Right lobe of liver (tissue), 6 donors: ENCODE measurements at regions not wholly inside any gene's neighbourhood (a gene's known extent, or its start where the extent isn't known, plus 50 kb on each side); places are given as distances from the start of the nearest gene placed in this dataset.

Source experiments
- ATAC-seq, 4 donors: fragments of 200-7000 bp; cut with Tn5 transposase; one replicate each; pipeline ENCODE4 v1.9.1; 2020; ENCODE audit warnings: mild to moderate bottlenecking in 4 of 4, moderate library complexity in 4 of 4
- DNase-seq, 3 donors: peaks; one replicate each; pipeline ENCODE4 v3.0.0-alpha.2; 2020
- H3K27ac ChIP-seq, 3 donors: fragments of 200-600 bp; one replicate each; pipeline ENCODE4 v1.8.0; 2022
- H3K27me3 ChIP-seq, 2 donors: fragments of 200-600 bp; one replicate each; pipeline ENCODE4 v1.8.0; 2022
- H3K36me3 ChIP-seq, 4 donors: fragments of 200-600 bp; sonication (generic) in 1 of 4; one replicate each; pipeline versions ENCODE4 v1.5.1 to v1.8.0; 2017 to 2022; ENCODE audit warnings: control low read depth in 1 of 4
- H3K4me1 ChIP-seq, 4 donors: fragments of 200-600 bp; sonication (generic) in 1 of 4; one replicate each; pipeline versions ENCODE4 v1.5.1 to v1.8.0; 2017 to 2022; ENCODE audit warnings: control low read depth in 1 of 4
- H3K4me3 ChIP-seq, 3 donors: fragments of 200-600 bp; one replicate each; pipeline ENCODE4 v1.8.0; 2022
- H3K9me3 ChIP-seq, 4 donors: fragments of 200-600 bp; sonication (generic) in 1 of 4; one replicate each; pipeline versions ENCODE4 v1.5.1 to v1.8.0; 2017 to 2022; ENCODE audit warnings: control low read depth in 1 of 4
- POLR2A ChIP-seq: fragments of 450-650 bp; IDR thresholded peaks from one replicate; pipeline ENCODE4 v1.6.1; 2017; ENCODE audit warnings: antibody characterized with exemption, mild to moderate bottlenecking
- WGBS: methylation state at CpG from one replicate; pipeline ENCODE4 v1.1.6; 2018; ENCODE audit warnings: low coverage, low lambda C conversion rate; ENCODE audit not compliant: insufficient coverage; ENCODE audit errors: missing lambda C conversion rate; 5-methylcytosine and 5-hydroxymethylcytosine counted together
- intact Hi-C, 2 donors: fragments of 100-400 bp; cut with DNase I; formaldehyde crosslinking; loops; one replicate each; pipeline versions ENCODE4 v1.11.2 to v1.14.1; 2022
- TF ChIP-seq, protein P1 (sequence below), 4 donors: fragments of 200-600 bp in 3 of 4; fragments of 450-650 bp in 1 of 4; IDR thresholded peaks; one replicate each; pipeline versions ENCODE4 v1.5.1 to v1.8.0; 2016 to 2022; ENCODE audit warnings: antibody characterized with exemption in 4 of 4, mild to moderate bottlenecking in 2 of 4
- donor health status: DM: no; HTN: yes; CAD: no.
- donor health status: DM: no; HTN: no; CAD: no.
- donor health status: DM: no; HTN: no; CAD: no.
- donor health status: DM: no; HTN: yes; CAD: no.
- donor health status: DM: no; HTN: yes; CAD: no.

DNA sequence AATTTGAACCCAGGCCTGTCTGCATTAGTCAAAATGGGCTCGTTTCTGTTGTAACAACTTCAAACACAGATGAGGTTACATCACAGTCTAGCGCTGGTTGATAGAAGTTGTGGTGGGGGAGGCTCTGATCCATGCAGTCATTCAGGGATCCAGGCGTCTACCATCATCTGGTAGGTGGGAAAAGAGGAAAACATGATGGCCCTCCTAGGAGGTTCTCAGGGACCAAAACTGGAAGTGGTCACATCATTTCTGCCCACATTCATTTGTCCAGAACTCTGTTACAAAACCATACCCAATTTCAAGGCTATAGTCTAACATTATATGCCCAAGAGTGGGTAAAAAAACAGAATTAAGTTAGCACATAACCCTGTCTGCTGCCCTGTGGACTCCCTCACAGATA lies 135.1 kb downstream of the PHETA1 start:
- no peak overlapping the region for H3K27ac ChIP-seq
- TF ChIP-seq POLR2A = no peak
- TF ChIP-seq, protein P1, sequence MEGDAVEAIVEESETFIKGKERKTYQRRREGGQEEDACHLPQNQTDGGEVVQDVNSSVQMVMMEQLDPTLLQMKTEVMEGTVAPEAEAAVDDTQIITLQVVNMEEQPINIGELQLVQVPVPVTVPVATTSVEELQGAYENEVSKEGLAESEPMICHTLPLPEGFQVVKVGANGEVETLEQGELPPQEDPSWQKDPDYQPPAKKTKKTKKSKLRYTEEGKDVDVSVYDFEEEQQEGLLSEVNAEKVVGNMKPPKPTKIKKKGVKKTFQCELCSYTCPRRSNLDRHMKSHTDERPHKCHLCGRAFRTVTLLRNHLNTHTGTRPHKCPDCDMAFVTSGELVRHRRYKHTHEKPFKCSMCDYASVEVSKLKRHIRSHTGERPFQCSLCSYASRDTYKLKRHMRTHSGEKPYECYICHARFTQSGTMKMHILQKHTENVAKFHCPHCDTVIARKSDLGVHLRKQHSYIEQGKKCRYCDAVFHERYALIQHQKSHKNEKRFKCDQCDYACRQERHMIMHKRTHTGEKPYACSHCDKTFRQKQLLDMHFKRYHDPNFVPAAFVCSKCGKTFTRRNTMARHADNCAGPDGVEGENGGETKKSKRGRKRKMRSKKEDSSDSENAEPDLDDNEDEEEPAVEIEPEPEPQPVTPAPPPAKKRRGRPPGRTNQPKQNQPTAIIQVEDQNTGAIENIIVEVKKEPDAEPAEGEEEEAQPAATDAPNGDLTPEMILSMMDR (IDR thresholded peaks at IDR 0.05) = no peak
- intact Hi-C loops = no loop called here

DNA sequence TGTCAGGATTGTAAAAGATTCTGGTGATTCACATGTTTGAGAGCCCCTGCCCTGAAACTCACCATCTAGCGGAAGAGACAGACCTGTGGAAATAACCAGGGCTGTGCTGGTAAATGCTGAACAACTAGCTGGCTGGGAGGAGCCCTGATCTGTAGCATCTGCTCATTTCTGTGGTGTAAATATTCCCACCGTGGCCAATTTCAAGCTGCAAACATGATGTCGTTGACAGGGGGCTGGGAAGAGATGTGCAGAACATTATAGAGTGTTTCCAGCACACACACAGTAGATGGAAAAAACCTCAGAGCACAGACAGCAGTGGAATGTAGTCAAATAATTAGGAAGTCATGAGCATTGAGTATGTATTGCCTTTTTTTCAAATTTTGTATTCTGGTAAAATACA lies 138.2 kb downstream of the PHETA1 start:
- no peaks in the 10 kb centered on the region for H3K4me1 ChIP-seq
- ATAC-seq (no peak), DNase-seq (no peak)
- no peaks in the 10 kb centered on the region for H3K27me3 ChIP-seq
- no peak for TF ChIP-seq POLR2A
- TF ChIP-seq, protein P1 (IDR thresholded peaks at IDR 0.05) = no peak
- intact Hi-C loops = no loop called here
- H3K9me3 ChIP-seq = no peaks in the 10 kb centered on the region
- no peaks in the 10 kb centered on the region for H3K36me3 ChIP-seq
- 45% methylated on average over 2 of the region's 3 CpGs for WGBS
- no peak overlapping the region for H3K4me3 ChIP-seq
- no peak overlapping the region for H3K27ac ChIP-seq

More for the DNA sequence above, 135.1 kb downstream of the PHETA1 start:
- Histone ChIP-seq H3K4me3 (no peak overlapping the region), H3K4me1 (no peaks in the 10 kb centered on the region), H3K27me3 (no peaks in the 10 kb centered on the region), H3K36me3 (no peaks in the 10 kb centered on the region), H3K9me3 (no peaks in the 10 kb centered on the region)
- ATAC-seq (no peak), DNase-seq (no peak)
- 86% methylated on average over 3 of the region's 3 CpGs for WGBS

DNA sequence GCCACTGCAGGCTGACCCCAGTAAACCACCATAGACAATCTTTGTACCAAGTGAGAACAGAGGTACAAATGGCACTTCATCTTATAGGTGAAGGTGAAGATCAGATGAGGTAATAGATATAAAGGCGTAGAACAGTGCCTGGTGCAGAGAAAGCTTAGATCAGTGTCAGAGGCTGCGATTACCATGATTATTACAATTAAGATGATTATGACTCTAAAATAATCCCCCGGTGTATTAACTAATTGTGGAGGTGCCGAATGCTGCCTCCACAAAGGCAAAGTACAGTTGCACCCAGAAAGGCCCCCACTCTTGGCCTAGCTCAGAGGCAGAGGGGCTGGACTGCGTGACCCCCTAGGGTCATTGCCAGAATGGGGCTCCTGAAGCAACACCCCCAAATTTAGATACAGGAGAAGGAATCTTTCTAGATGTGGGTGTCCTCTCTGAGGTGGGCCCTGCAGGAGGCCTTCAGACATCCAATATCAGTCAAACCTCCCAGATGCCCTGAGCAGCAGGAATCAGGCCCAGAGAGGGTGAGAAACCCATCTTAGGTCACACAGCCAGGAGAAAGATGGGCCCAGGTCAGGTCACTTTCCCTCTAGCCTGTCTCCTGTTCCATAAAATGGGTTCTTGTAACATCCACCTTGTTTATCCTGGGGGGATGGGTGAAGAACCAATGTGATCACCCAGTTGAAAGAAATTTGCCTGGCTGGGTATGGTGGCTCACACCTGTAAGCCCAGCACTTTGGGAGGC lies 139.8 kb downstream of the PHETA1 start:
- no peak overlapping the region for H3K4me3 ChIP-seq
- H3K27ac ChIP-seq = no peak overlapping the region
- no peak for ATAC-seq
- no peaks in the 10 kb centered on the region for H3K27me3 ChIP-seq
- TF ChIP-seq, protein P1 (IDR thresholded peaks at IDR 0.05) = no peak
- TF ChIP-seq POLR2A = no peak
- H3K36me3 ChIP-seq = no peaks in the 10 kb centered on the region
- intact Hi-C loops = no loop called here
- DNase-seq = no peak
- no peaks in the 10 kb centered on the region for H3K9me3 ChIP-seq
- no peaks in the 10 kb centered on the region for H3K4me1 ChIP-seq
- WGBS = 100% methylated on average over 4 of the region's 5 CpGs

DNA sequence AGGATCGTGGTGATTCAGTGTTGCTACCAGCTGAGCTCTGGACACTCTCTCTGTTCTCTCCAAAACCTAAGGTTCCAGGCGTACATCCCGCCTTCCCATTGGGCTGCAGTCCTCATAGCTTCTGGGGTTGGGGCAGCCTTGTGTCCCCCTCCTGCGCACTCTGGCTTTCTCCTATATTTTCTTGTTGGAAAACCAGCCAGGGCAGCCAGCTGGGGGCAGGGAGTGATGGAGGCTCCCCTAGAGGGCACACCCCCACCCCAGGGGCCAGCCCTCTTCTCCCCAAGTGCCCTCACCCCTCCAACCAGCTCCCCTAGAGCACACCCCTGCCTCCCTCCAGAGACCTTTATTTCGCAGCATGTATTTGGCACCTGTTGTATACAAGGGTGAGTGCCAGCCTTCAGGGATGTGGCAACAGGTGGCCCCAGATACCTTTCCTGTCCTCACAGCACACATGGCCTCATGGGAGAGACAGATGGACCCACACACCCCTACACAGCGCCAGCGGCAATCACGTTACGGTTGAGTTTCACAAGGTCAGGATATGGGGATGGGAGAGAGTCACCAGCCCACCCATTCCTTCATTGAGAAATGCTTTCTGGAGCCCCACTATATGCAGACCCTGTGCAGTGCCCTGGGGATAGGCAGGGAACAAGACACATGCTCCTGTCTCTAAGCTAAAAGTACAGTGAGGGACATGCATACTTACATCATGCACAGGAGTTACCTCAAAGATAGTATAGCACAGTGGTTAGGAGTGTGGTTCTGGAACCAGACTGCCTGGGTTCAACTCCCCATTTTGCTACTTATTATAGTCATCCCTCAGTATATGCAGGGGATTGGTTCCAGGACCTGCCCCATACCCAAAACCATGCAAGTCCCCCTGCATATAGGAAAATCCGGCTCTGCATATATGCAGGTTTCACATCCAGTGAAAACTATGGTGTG lies 141.1 kb downstream of the PHETA1 start:
- Histone ChIP-seq H3K4me3 (no peak overlapping the region), H3K27ac (no peak overlapping the region), H3K4me1 (no peaks in the 10 kb centered on the region), H3K9me3 (no peaks in the 10 kb centered on the region), H3K27me3 (no peaks in the 10 kb centered on the region), H3K36me3 (peaks cover 0 to 8% (median 0%) of the 10 kb centered on the region in 4 donors)
- TF ChIP-seq, protein P1 (IDR thresholded peaks at IDR 0.05) = no peak
- TF ChIP-seq POLR2A = no peak
- WGBS = 82% methylated on average over 4 of the region's 10 CpGs
- intact Hi-C loops = no loop called here
- DNase-seq = no peak
- ATAC-seq = peak in 1 of 4 donors; percentile 7
